ENCODE measurements at regions not wholly inside any gene's neighbourhood (a gene's known extent, or its start where the extent isn't known, plus 50 kb on each side); places are given as distances from the start of the nearest gene placed in this dataset.

DNA sequence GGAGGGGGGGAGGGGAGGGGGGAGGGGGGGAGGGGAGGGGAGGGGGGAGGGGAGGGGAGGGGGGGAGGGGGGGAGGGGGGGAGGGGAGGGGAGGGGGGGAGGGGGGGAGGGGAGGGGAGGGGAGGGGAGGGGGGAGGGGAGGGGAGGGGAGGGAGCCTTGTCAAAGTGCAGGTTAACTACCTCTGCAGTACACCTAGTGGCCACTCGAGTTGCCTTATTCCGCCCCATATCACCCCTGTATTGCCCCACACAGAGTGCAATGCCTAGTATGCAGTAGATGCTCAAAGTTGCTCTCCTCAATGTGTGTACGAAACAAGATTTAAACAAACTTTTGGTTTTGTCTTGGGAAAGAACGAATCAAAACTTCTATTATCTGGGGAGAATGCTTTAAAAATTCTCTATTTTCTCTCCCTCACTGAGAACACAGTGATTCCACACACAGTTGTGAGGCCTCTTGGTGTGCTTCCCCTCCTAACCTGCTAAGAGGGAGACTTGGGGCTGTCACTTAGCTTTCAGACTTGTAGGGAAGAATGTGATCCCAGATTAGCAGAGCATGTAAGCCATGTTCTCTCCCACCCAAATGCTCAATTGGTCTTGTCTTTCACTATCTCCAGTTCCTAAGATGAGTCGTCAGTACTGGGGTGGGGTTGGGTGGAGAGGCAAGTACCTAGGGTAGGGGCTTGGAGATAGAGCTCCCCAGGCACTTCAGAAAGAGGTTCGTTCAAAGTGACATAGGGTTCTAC lies 79.7 kb upstream of the MAP10 start:
- H3K4me3 ChIP-seq (ENCODE audit: low read depth, low read length) = no peak overlapping the region
- ChIA-PET CTCF (no interaction called here), POLR2A (no interaction called here)
- DNase-seq (ENCODE audit: low read depth, low spot score) = no peak
- TF ChIP-seq, protein P1, sequence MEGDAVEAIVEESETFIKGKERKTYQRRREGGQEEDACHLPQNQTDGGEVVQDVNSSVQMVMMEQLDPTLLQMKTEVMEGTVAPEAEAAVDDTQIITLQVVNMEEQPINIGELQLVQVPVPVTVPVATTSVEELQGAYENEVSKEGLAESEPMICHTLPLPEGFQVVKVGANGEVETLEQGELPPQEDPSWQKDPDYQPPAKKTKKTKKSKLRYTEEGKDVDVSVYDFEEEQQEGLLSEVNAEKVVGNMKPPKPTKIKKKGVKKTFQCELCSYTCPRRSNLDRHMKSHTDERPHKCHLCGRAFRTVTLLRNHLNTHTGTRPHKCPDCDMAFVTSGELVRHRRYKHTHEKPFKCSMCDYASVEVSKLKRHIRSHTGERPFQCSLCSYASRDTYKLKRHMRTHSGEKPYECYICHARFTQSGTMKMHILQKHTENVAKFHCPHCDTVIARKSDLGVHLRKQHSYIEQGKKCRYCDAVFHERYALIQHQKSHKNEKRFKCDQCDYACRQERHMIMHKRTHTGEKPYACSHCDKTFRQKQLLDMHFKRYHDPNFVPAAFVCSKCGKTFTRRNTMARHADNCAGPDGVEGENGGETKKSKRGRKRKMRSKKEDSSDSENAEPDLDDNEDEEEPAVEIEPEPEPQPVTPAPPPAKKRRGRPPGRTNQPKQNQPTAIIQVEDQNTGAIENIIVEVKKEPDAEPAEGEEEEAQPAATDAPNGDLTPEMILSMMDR (IDR thresholded peaks at IDR 0.05; ENCODE audit: insufficient read depth, low read length, missing control alignments) = no peak

DNA sequence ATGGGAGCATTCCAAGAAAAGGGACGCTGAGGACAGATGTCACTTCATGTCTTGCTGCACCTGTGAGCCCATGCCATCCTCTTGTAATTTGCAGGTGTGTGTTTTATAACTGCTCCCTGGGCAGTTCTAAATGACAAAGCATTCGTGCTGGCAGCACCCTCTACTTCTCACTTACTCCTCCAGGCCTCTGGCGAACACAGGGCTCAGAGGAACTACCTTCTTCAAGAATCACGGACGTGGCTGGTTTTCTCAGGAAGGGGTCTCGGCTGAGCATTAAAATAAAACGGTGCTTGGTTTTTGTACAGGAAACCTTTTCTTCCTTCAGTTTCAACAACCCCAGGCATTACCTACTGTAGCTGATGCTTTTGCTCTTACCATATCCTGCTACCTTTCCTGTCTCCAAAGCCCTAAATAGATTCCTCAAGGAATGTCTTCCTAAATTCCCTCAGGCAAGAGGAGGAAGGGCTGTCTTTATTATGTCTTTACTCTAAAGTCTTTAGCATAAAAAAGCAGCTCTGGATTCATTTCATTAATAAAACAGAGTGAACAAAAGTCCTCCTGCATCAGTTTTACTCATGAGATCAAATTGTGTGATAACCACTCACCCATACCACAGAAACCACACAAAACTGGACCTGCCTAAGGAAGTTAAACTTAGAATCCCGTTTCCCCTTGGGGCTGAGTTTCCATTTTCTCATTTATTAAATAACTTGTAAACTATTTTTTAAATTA lies 79.0 kb upstream of the MAP10 start:
- POLR2A ChIA-PET = no interaction called here
- no peak overlapping the region for H3K4me3 ChIP-seq (ENCODE audit: low read depth, low read length)
- CTCF ChIA-PET = no interaction called here
- DNase-seq (ENCODE audit: low read depth, low spot score) = no peak
- TF ChIP-seq, protein P1 (IDR thresholded peaks at IDR 0.05; ENCODE audit: insufficient read depth, low read length, missing control alignments) = no peak

DNA sequence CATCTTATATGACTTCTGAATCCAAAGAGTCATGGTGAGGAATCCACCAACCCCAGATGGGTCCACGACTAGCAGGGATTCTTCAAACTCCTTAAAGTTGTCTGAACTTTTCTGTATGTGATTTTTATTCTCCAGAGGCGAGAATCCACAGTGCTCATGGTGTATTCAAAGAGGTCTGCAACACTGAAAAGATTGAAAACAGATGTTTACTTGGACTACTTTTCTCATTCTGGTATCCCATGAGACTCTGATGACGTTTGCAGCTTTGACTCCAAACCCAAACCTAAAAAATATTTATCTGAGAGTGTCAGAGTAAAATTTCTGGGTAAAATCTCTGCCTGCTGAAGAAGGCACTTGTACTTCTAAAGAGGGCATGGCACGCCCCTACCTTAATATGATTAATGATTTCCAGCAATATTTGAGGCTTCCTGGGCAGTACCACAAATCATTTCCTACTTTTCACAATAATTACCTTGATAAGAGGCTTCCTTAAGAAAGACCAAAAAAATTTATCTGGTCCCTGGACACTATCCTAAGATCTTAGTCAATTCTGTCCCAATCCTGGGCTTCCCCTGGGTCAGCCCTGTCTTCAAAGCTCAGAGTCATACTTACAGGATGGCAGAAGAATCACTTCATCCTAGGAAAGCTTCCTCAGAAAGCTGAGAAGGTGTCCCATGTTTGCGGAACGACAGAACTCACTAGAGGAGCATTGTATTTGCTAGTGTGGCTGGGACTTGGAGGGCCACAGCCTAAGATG lies 76.5 kb upstream of the MAP10 start:
- CTCF ChIA-PET = no interaction called here
- POLR2A ChIA-PET = no interaction called here
- H3K4me3 ChIP-seq (ENCODE audit: low read depth, low read length) = no peak overlapping the region
- TF ChIP-seq, protein P1 (IDR thresholded peaks at IDR 0.05; ENCODE audit: insufficient read depth, low read length, missing control alignments) = no peak
- no peak for DNase-seq (ENCODE audit: low read depth, low spot score)

DNA sequence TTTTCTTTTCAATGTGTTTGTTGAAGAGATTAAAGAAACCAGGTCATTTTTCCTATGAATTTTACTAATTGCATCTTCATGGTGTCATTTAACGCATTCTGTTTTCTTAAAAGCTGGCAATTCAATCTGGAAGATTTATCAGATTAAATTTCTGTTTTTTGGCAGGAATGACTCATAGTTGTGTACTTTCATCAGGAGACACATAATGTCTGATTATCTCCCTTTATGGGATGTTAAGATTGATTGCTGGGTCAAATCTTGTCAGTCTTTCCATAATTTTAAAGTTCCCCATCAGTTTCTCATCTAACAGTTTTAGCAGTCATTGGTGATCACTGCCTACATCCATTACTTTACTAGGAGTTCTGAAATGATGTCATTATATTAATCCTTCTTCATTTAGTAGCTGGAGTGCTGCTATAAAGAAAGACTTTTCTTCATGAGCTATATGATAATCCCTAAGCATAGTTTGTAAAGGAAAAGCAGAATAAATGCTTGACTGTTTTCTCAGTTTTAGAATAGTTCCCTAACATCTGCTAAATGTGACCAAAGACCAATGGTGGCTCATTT lies 72.8 kb upstream of the MAP10 start:
- H3K4me3 ChIP-seq (ENCODE audit: low read depth, low read length) = no peak overlapping the region
- POLR2A ChIA-PET = no interaction called here
- CTCF ChIA-PET = no interaction called here
- no peak for DNase-seq (ENCODE audit: low read depth, low spot score)
- TF ChIP-seq, protein P1 (IDR thresholded peaks at IDR 0.05; ENCODE audit: insufficient read depth, low read length, missing control alignments) = no peak

DNA sequence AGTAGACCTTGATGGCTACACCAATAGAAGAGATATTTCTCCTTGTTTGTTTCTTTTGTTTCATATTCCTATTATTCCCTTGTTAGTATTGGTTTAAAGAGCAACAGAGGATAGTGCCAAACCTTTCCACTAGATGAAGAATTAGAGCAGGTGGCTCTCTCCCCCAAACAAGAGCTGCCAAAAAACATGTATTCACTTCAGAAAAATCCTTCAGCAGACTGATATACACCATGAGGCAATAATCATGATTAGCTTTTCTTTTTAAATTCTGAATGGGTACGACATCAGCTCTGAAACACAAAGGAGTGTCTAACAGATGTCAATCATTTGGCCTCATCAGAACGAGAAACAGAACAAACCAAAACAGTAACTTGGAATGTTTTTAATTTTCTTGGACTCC lies 67.3 kb upstream of the MAP10 start:
- H3K4me3 ChIP-seq (ENCODE audit: low read depth, low read length) = no peak overlapping the region
- ChIA-PET POLR2A (no interaction called here), CTCF (no interaction called here)
- DNase-seq (ENCODE audit: low read depth, low spot score) = no peak
- TF ChIP-seq, protein P1 (IDR thresholded peaks at IDR 0.05; ENCODE audit: insufficient read depth, low read length, missing control alignments) = no peak

DNA sequence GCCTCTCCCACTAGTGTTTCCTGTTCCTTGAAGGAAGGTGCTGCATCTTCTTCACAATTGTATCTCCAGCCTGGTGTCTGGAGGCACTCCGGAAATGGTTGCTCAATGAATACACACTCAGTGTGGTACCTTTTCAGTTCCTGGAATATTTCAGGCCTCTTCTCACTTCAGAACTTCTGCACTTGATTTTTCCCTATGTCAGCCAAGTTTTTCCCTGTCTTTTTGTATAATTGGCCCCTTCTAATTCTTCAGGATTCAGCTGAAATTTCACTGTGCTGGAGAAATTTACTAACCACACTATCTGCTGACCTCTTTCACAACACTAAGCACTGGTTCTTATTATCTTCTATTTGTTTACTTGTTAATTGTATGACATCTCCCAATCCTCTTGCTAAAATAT lies 61.2 kb upstream of the MAP10 start:
- no peak for DNase-seq (ENCODE audit: low read depth, low spot score)
- CTCF ChIA-PET = no interaction called here
- H3K4me3 ChIP-seq (ENCODE audit: low read depth, low read length) = no peak overlapping the region
- TF ChIP-seq, protein P1 (IDR thresholded peaks at IDR 0.05; ENCODE audit: insufficient read depth, low read length, missing control alignments) = no peak
- POLR2A ChIA-PET = no interaction called here
